Stimulated activated CD8-positive, alpha-beta memory T cell treated with anti-CD3 and anti-CD28 coated beads, Interleukin-4, amount 100 ng/mL, for 4 hours (primary cell): ENCODE measurements at regions not wholly inside any gene's neighbourhood (a gene's known extent, or its start where the extent isn't known, plus 50 kb on each side); places are given as distances from the start of the nearest gene placed in this dataset.

ENCODE experiments used
- DNase-seq, 2 donors: peaks; one replicate each; pipeline ENCODE4 v3.0.0-alpha.2; 2020; ENCODE audit warnings: low read depth in 2 of 2, low spot score in 1 of 2

DNA sequence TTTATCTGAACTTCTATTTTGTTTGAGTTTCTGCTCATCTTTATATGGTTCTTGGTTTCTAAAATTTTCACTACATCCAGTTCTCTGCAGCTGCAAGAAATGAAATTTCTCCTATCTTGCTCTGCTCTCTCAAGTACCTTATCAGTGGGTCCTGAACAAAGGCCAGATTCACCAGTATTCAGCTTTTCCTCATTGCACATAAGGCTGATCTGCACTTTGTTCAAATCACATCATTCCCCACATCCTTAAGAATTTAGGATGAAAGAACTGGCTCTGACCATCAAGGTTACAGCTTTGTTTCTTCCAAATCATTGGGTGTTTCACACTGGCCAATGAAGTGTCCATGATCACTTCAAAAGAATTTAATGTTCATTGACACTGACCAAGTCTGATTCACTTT, 211.4 kb downstream of the GRIN2B start:
- no peak for DNase-seq

GRCh38 chr12:13769273-13769672, 212.1 kb downstream of the GRIN2B start:
- no peak for DNase-seq

DNA sequence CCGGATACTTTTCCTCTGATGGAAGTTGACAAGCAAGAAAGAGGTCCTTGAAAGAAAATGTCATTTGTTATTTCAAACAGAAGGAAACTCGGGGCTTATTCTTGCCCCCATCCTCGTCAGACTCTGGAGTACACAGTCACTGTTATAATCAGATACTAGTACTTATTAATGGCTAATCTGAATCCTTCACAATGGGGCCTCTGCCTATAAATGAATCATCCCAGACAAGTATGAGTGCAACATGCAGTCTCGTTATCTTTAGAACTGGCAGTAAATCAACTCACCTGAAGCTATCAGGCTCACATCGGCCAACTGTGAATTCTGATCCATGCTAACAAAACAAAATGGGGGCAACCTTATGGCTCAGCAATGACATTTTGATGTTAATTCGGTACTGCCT, 216.7 kb downstream of the GRIN2B start:
- no peak for DNase-seq

DNA sequence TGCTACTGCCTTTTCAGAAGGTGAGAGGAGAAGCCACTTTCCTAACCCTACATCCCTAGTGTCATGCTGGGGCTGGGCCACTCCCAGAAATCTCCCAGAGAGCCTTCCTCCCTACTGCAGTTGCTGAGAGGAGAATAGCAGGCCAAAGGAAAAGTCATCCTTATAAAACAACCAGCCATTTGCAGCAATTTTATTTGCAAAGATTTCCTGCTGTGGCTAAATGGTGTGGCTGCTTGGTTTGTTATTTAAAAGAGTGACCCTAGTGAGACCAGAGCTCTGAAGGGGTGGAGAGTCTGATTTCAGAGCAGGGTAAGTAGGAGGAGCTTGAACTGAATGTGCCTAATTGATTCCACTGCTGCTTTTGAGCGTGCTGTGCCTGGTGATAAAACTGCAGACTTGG, 232.0 kb downstream of the GRIN2B start:
- DNase-seq, result no peak

- DNase-seq, result no peak
Measured at GRCh38 chr12:13745111-13745860, 236.1 kb downstream of the GRIN2B start.

GRCh38 chr12:13744561-13744960, 236.8 kb downstream of the GRIN2B start:
- no peak for DNase-seq

- DNase-seq, result no peak
Measured at GRCh38 chr12:13740149-13740545, 241.3 kb downstream of the GRIN2B start.

GRCh38 chr12:13735734-13736133, 245.7 kb downstream of the GRIN2B start:
- DNase-seq, result no peak

- DNase-seq, result no peak
Measured at GRCh38 chr12:13734584-13735152, 246.7 kb downstream of the GRIN2B start.

DNA sequence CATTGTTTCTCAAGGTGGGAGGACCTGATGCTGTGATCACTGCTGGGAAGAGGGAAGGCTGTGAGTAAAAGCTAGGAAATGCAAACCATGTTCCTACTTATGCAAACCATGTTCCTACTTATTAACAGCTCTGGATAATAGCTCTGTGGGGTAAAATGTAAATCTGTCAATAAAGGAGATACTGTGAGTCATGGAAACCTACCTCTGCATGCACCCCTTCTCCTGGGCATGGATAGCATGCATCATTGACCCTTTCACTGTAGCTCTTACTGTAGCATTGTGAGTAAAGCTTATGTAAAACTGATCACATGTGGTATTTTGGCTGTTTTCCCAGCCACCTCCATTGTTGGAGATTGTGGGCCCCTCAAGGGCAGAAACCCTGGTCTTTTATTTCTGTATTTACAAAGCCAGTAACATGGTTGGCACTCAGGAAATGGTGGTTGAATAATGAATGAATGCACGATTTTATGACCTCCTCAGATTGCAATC, 253.7 kb downstream of the GRIN2B start:
- no peak for DNase-seq

- no peak for DNase-seq
Measured at GRCh38 chr12:13725049-13725448, 256.4 kb downstream of the GRIN2B start.

- DNase-seq, result no peak
Measured at GRCh38 chr12:13724136-13724535, 257.3 kb downstream of the GRIN2B start.

DNA sequence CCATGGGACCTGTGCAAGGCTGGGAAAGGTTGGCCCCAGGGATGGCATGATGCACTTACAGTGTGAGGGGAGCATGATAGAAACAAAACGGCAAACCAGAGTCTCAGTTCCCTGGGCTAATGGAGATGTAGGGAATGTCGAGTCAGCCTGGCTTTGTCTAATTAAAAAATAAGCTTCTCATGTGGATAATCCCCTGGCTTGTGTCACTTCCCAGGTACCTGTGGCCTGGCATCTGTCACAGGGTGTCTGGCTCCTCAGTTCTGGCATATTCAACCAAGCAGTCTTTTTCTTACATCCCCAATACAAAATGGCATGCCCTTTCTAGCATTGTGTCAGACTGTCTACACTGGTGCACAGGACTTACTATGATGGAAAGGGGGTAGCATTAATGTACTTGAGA, 261.4 kb downstream of the GRIN2B start:
- DNase-seq, result no peak

- no peak for DNase-seq
Measured at GRCh38 chr12:13718271-13718670, 263.1 kb downstream of the GRIN2B start.

DNA sequence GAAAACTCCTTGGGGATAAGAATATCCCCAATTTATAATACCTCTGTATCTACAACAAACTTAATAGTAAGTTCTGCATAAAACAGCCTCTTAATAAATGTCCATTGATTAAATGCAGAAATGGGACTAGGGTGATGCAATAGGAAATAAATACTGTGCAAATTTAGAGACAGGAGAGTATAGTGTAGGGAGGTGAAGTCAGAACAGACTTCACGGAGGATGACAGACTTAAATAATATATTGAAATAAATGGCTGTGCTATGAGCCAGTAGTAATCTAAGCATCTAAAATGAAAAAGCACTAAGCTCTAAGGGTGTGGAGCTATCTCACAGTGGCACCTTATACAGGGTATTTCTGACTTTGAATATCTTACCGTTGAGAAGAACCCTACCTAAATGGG, 265.3 kb downstream of the GRIN2B start:
- no peak for DNase-seq

DNA sequence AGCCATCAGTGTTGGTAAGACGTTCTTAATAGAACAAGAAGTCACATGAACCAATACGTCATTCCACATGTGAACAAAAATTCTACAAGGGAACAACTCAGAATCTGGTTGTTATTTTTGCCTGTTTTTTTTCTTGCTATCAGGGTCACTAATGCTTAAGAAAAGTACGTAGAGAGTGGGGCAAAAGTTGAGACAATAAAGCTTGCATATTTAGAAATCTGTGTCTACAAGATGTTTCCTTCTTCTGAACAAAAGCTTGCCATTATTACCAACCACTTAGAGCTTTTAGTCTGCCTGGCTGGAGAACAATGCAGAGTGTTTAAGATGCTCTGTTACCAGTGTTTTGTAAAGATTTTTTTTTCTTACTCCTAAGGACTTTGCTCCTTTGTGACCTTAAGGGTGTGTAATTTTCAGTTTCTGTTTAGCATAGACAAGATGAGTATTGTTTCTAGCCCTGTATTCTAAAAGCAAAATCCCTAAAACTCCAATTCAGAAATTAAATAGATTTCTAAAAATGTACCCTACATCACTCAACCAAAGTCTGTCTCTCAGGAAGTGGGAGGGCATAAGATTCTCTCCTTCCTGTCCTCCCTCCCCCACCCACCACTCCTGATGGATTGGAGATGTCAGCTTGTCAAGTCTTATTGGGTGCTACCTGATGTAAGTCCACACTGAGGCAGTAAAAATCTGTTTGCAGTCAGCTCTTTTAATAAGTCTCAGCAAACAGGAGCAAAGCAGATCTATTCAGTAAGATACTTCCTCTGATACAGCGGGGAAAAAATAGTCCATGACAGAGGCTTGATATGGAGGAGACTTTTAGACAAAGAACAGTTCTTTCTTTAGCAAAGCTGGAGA, 267.6 kb downstream of the GRIN2B start:
- no peak for DNase-seq

DNA sequence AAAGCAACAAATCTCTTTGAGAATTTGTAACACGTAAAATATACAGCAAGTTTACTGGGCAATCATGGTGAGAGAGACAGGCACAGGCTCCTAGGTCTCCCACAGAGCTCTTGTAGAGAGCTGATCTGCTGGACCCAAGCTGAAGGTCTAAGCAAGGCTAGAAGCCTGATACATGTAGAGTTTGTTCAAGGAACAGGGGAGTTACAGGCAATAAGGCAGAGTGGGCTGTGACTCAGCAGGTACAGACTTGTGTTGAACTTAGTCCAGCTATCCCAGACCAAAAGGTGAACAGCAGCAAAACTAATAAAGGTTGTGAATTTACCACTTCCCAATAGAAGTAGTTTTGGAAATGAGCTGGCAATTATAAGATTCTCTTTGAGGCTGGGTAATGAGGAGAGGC, 273.6 kb downstream of the GRIN2B start:
- DNase-seq, result no peak

GRCh38 chr12:13702381-13702780, 279.0 kb downstream of the GRIN2B start:
- no peak for DNase-seq

- no peak for DNase-seq
Measured at GRCh38 chr12:13701502-13701901, 279.9 kb downstream of the GRIN2B start.

GRCh38 chr12:13697973-13698372, 283.4 kb downstream of the GRIN2B start:
- DNase-seq, result no peak

GRCh38 chr12:13695781-13696180, 285.6 kb downstream of the GRIN2B start:
- DNase-seq, result no peak

GRCh38 chr12:13692332-13692731, 289.1 kb downstream of the GRIN2B start:
- DNase-seq, result no peak
